ENCODE measurements at regions not wholly inside any gene's neighbourhood (a gene's known extent, or its start where the extent isn't known, plus 50 kb on each side); places are given as distances from the start of the nearest gene placed in this dataset.
"Not testable (repeated sequence)": the region's sequence is repeated elsewhere in the genome, so short reads cannot be mapped to it uniquely, and the experiment has no call there.

GRCh38 chr6:84588697-84589080, 175.7 kb downstream of the TBX18 start:
- no peak overlapping the region for H3K4me3 ChIP-seq (ENCODE audit: control insufficient read depth in 2 of 3, extremely low read depth in 1 of 3, insufficient read depth in 2 of 3, low read depth in 1 of 3, low read length in 3 of 3)
- no peak overlapping the region for H2AFZ ChIP-seq (ENCODE audit: control insufficient read depth, low read length)
- H3K4me2 ChIP-seq (ENCODE audit: control insufficient read depth, extremely low read depth, insufficient read depth, low read depth, low read length), result no peak overlapping the region
- no peaks in the 10 kb centered on the region for H3K9me1 ChIP-seq (ENCODE audit: control insufficient read depth, extremely low read depth, insufficient read depth, low read length)
- H3K79me2 ChIP-seq (ENCODE audit: control insufficient read depth, insufficient read depth, low read length), result no peaks in the 10 kb centered on the region
- H3K9ac ChIP-seq (ENCODE audit: control insufficient read depth, extremely low read depth, insufficient read depth, low read length), result no peak overlapping the region
- no peaks in the 10 kb centered on the region for H3K27me3 ChIP-seq (ENCODE audit: control insufficient read depth, extremely low read depth, insufficient read depth, low read length)
- H3K4me1 ChIP-seq (ENCODE audit: control insufficient read depth, extremely low read depth, insufficient read depth, low read length), result no peaks in the 10 kb centered on the region
- no peak overlapping the region for H3K27ac ChIP-seq (ENCODE audit: control insufficient read depth, insufficient read depth, low read length)
- DNase-seq (ENCODE audit: low read depth, low spot score) (no peak), FAIRE-seq (no peak)
- H4K20me1 ChIP-seq (ENCODE audit: control insufficient read depth, extremely low read depth, insufficient read depth, low read length), result no peaks in the 10 kb centered on the region
- H3K9me3 ChIP-seq (ENCODE audit: control insufficient read depth, low read depth, low read length), result no peaks in the 10 kb centered on the region
- dilution Hi-C loops (cut with MboI; ENCODE audit: extremely low pct_ligation_motif_present, low sequenced_read_pairs), result no loop called here
- TF ChIP-seq EZH2 (IDR thresholded peaks at IDR 0.05; ENCODE audit: low read length), result no peak
- TF ChIP-seq CTCF (optimal IDR thresholded peaks at IDR 0.05 in 1 of 3, IDR thresholded peaks at IDR 0.05 in 1 of 3, conservative IDR thresholded peaks at IDR 0.05 in 1 of 3; ENCODE audit: extremely low read depth in 1 of 3, insufficient read depth in 2 of 3, low read length in 3 of 3), result no peak
- H3K36me3 ChIP-seq (ENCODE audit: control insufficient read depth in 2 of 2, extremely low read depth in 1 of 2, insufficient read depth in 2 of 2, low read length in 2 of 2), result no peaks in the 10 kb centered on the region

- DNase-seq (ENCODE audit: low read depth, low spot score); H3K27me3 ChIP-seq (ENCODE audit: control insufficient read depth, extremely low read depth, insufficient read depth, low read length); H3K9me1 ChIP-seq (ENCODE audit: control insufficient read depth, extremely low read depth, insufficient read depth, low read length); H3K36me3 ChIP-seq (ENCODE audit: control insufficient read depth in 2 of 2, extremely low read depth in 1 of 2, insufficient read depth in 2 of 2, low read length in 2 of 2); dilution Hi-C loops (cut with MboI; ENCODE audit: extremely low pct_ligation_motif_present, low sequenced_read_pairs); H3K4me2 ChIP-seq (ENCODE audit: control insufficient read depth, extremely low read depth, insufficient read depth, low read depth, low read length); H2AFZ ChIP-seq (ENCODE audit: control insufficient read depth, low read length); H3K79me2 ChIP-seq (ENCODE audit: control insufficient read depth, insufficient read depth, low read length); H3K4me3 ChIP-seq (ENCODE audit: control insufficient read depth in 2 of 3, extremely low read depth in 1 of 3, insufficient read depth in 2 of 3, low read depth in 1 of 3, low read length in 3 of 3); H3K4me1 ChIP-seq (ENCODE audit: control insufficient read depth, extremely low read depth, insufficient read depth, low read length); H3K9ac ChIP-seq (ENCODE audit: control insufficient read depth, extremely low read depth, insufficient read depth, low read length); H3K9me3 ChIP-seq (ENCODE audit: control insufficient read depth, low read depth, low read length); H3K27ac ChIP-seq (ENCODE audit: control insufficient read depth, insufficient read depth, low read length); FAIRE-seq; H4K20me1 ChIP-seq (ENCODE audit: control insufficient read depth, extremely low read depth, insufficient read depth, low read length): not testable (repeated sequence)
Measured at GRCh38 chr6:84587994-84588696, 176.3 kb downstream of the TBX18 start.

- H3K27me3 ChIP-seq (ENCODE audit: control insufficient read depth, extremely low read depth, insufficient read depth, low read length); H4K20me1 ChIP-seq (ENCODE audit: control insufficient read depth, extremely low read depth, insufficient read depth, low read length); H3K4me2 ChIP-seq (ENCODE audit: control insufficient read depth, extremely low read depth, insufficient read depth, low read depth, low read length); H3K4me3 ChIP-seq (ENCODE audit: control insufficient read depth in 2 of 3, extremely low read depth in 1 of 3, insufficient read depth in 2 of 3, low read depth in 1 of 3, low read length in 3 of 3); H3K27ac ChIP-seq (ENCODE audit: control insufficient read depth, insufficient read depth, low read length); H3K9me1 ChIP-seq (ENCODE audit: control insufficient read depth, extremely low read depth, insufficient read depth, low read length); H2AFZ ChIP-seq (ENCODE audit: control insufficient read depth, low read length); dilution Hi-C loops (cut with MboI; ENCODE audit: extremely low pct_ligation_motif_present, low sequenced_read_pairs); H3K79me2 ChIP-seq (ENCODE audit: control insufficient read depth, insufficient read depth, low read length); H3K9me3 ChIP-seq (ENCODE audit: control insufficient read depth, low read depth, low read length); H3K36me3 ChIP-seq (ENCODE audit: control insufficient read depth in 2 of 2, extremely low read depth in 1 of 2, insufficient read depth in 2 of 2, low read length in 2 of 2); H3K9ac ChIP-seq (ENCODE audit: control insufficient read depth, extremely low read depth, insufficient read depth, low read length); DNase-seq (ENCODE audit: low read depth, low spot score); FAIRE-seq; H3K4me1 ChIP-seq (ENCODE audit: control insufficient read depth, extremely low read depth, insufficient read depth, low read length): not testable (repeated sequence)
Measured at GRCh38 chr6:84587202-84587940, 177.0 kb downstream of the TBX18 start.

Measured in keratinocyte (primary cell).